Adrenal gland (tissue), 9 donors: ENCODE measurements at regions not wholly inside any gene's neighbourhood (a gene's known extent, or its start where the extent isn't known, plus 50 kb on each side); places are given as distances from the start of the nearest gene placed in this dataset.

Source experiments
- DNase-seq, 7 donors: peaks; one replicate each; pipeline ENCODE4 v3.0.0-alpha.2; 2019 to 2020
- H3K27ac ChIP-seq, 5 donors: fragments of 200-600 bp; sonication (generic) in 4 of 5; 1 replicate in 3 of 5; 2 replicates in 2 of 5; pipeline versions ENCODE4 v1.5.1 to v1.8.0; 2016 to 2020; ENCODE audit warnings: mild to moderate bottlenecking in 1 of 5
- H3K27me3 ChIP-seq: fragments of 200-600 bp; 2 replicates; pipeline ENCODE4 v1.8.0; 2021
- H3K36me3 ChIP-seq, 2 donors: fragments of 200-600 bp; replicated peaks in 1 of 2; 1 replicate in 1 of 2; 2 replicates in 1 of 2; pipeline versions ENCODE4 v1.5.1 to v1.8.0; 2018 to 2022
- H3K4me1 ChIP-seq, 2 donors: fragments of 200-600 bp; replicated peaks in 1 of 2; 1 replicate in 1 of 2; 2 replicates in 1 of 2; pipeline versions ENCODE4 v1.5.1 to v1.8.0; 2018 to 2021
- H3K4me3 ChIP-seq, 4 donors: fragments of 200-600 bp; sonication (generic) in 3 of 4; one replicate each; pipeline ENCODE4 v1.5.1; 2016 to 2018
- H3K9me3 ChIP-seq, 3 donors: fragments of 200-600 bp; sonication (generic) in 1 of 3; replicated peaks in 1 of 3; 1 replicate in 2 of 3; 2 replicates in 1 of 3; pipeline versions ENCODE4 v1.5.1 to v1.8.0; 2016 to 2021
- CTCF ChIP-seq, 6 experiments: fragments of 450-650 bp in 4 of 6; fragments of 200-600 bp in 2 of 6; sonication (generic) in 1 of 6; IDR thresholded peaks; 1 replicate in 5 of 6; 2 replicates in 1 of 6; pipeline versions ENCODE4 v1.5.1 to v1.8.0; 2016 to 2021; ENCODE audit warnings: antibody characterized with exemption in 6 of 6, mild to moderate bottlenecking in 2 of 6, moderate library complexity in 1 of 6
- POLR2A ChIP-seq, 2 donors: fragments of 450-650 bp; IDR thresholded peaks; one replicate each; pipeline ENCODE4 v1.6.1; 2017; ENCODE audit warnings: antibody characterized with exemption in 2 of 2, mild to moderate bottlenecking in 2 of 2, moderate library complexity in 1 of 2
- WGBS, 4 donors: extraction: QIAGEN DNeasy Blood & Tissue Kit in 2 of 4; methylation state at CpG; one replicate each; pipeline versions ENCODE4 v1.1.5 to v1.1.7; 2013 to 2017; 5-methylcytosine and 5-hydroxymethylcytosine counted together
- intact Hi-C, 2 donors: fragments of 100-400 bp; cut with DNase I; formaldehyde crosslinking; loops; one replicate each; pipeline versions ENCODE4 v1.14.1 to v1.15.0; 2022 to 2023
- donor health status: healthy with polysubstance abuse.
- donor health status: Bipolar disorder and iron deficiency.
- donor health status: DM: yes; HTN: yes; CAD: no.
- donor health status: DM: no; HTN: no; CAD: no.
- donor health status: DM: no; HTN: no; CAD: no.

- no peaks in the 10 kb centered on the region for H3K36me3 ChIP-seq
- no peak for DNase-seq
- peaks cover 0 to 8% of the 10 kb centered on the region in 2 donors for H3K4me1 ChIP-seq
- no peak overlapping the region for H3K27ac ChIP-seq
- no peaks in the 10 kb centered on the region for H3K27me3 ChIP-seq
- intact Hi-C loops = no loop called here
- TF ChIP-seq CTCF (IDR thresholded peaks at IDR 0.05) (no peak), POLR2A (IDR thresholded peaks at IDR 0.05) (no peak)
- H3K4me3 ChIP-seq = no peak overlapping the region
- H3K9me3 ChIP-seq = no peaks in the 10 kb centered on the region
- 80 to 100% (median 84%) methylated on average over 1 of the region's 1 CpG for WGBS, 4 donors
Measured at GRCh38 chr5:57684299-57684702, 201.7 kb upstream of the ACTBL2 start.

- DNase-seq = no peak
- 52 to 60% (median 59%) methylated on average over 2 of the region's 2 CpGs for WGBS, 4 donors
- no peak for TF ChIP-seq POLR2A (IDR thresholded peaks at IDR 0.05)
- no peak for TF ChIP-seq CTCF (IDR thresholded peaks at IDR 0.05)
- intact Hi-C loops = no loop called here
- Histone ChIP-seq H3K4me1 (peaks cover 0 to 8% of the 10 kb centered on the region in 2 donors), H3K9me3 (no peaks in the 10 kb centered on the region), H3K27me3 (no peaks in the 10 kb centered on the region), H3K4me3 (no peak overlapping the region), H3K27ac (no peak overlapping the region), H3K36me3 (no peaks in the 10 kb centered on the region)
Measured at GRCh38 chr5:57683036-57683630, 200.5 kb upstream of the ACTBL2 start.

- no peaks in the 10 kb centered on the region for H3K9me3 ChIP-seq
- intact Hi-C loops = no loop called here
- H3K36me3 ChIP-seq = no peaks in the 10 kb centered on the region
- peaks cover 0 to 8% of the 10 kb centered on the region in 2 donors for H3K4me1 ChIP-seq
- WGBS, 4 donors = 67 to 85% (median 78%) methylated on average over 3 of the region's 3 CpGs
- TF ChIP-seq POLR2A (IDR thresholded peaks at IDR 0.05) (no peak), CTCF (IDR thresholded peaks at IDR 0.05) (no peak)
- DNase-seq = no peak
- no peak overlapping the region for H3K27ac ChIP-seq
- H3K27me3 ChIP-seq = no peaks in the 10 kb centered on the region
- H3K4me3 ChIP-seq = no peak overlapping the region
Measured at GRCh38 chr5:57681942-57682341, 199.3 kb upstream of the ACTBL2 start.

- no peaks in the 10 kb centered on the region for H3K36me3 ChIP-seq
- WGBS, 4 donors = 85 to 92% (median 88%) methylated on average over 1 of the region's 1 CpG
- no peaks in the 10 kb centered on the region for H3K27me3 ChIP-seq
- no peak overlapping the region for H3K4me3 ChIP-seq
- no peak for DNase-seq
- intact Hi-C loops = no loop called here
- TF ChIP-seq CTCF (IDR thresholded peaks at IDR 0.05) = no peak
- TF ChIP-seq POLR2A (IDR thresholded peaks at IDR 0.05) = no peak
- no peak overlapping the region for H3K27ac ChIP-seq
- H3K4me1 ChIP-seq = peaks cover 0 to 8% of the 10 kb centered on the region in 2 donors
- no peaks in the 10 kb centered on the region for H3K9me3 ChIP-seq
Measured at GRCh38 chr5:57680686-57681085, 198.1 kb upstream of the ACTBL2 start.
